ENCODE measurements at regions not wholly inside any gene's neighbourhood (a gene's known extent, or its start where the extent isn't known, plus 50 kb on each side); places are given as distances from the start of the nearest gene placed in this dataset.

GRCh38 chr12:29929295-29929694 lies 145.6 kb upstream of the TMTC1 start:
- TF ChIP-seq CTCF (IDR thresholded peaks at IDR 0.05) (no peak), POLR2AphosphoS5 (IDR thresholded peaks at IDR 0.05) (no peak), POLR2A (IDR thresholded peaks at IDR 0.05) (no peak)
